ENCODE measurements at regions not wholly inside any gene's neighbourhood (a gene's known extent, or its start where the extent isn't known, plus 50 kb on each side); places are given as distances from the start of the nearest gene placed in this dataset.

- no peaks in the 10 kb centered on the region for H3K27me3 Mint-ChIP-seq
- H3K27ac Mint-ChIP-seq = peak overlapping the region; percentile 17
- ChIA-PET CTCF (interaction anchor here (0.7 to 1.4 kb wide), 2 partner anchors 96 to 236 kb away, joined by 3 read pairs; no protein-coding TSS in a partner anchor), POLR2A (interaction anchor here (0.5 kb wide), 1 partner anchor 36 kb away, joined by 3 read pairs; no protein-coding TSS in a partner anchor)
- H3K9me3 Mint-ChIP-seq = no peaks in the 10 kb centered on the region
- DNase-seq = no peak
- no peak overlapping the region for H3K4me3 Mint-ChIP-seq
- no peaks in the 10 kb centered on the region for H3K36me3 Mint-ChIP-seq (ENCODE audit: low read depth)
- peaks cover 52% of the 10 kb centered on the region for H3K4me1 Mint-ChIP-seq
Measured at GRCh38 chr20:43843965-43844660, 70.5 kb upstream of the TOX2 start.

- Mint-ChIP-seq H3K27ac (no peak overlapping the region), H3K4me1 (peaks cover 60% of the 10 kb centered on the region), H3K9me3 (no peaks in the 10 kb centered on the region), H3K4me3 (no peak overlapping the region), H3K27me3 (no peaks in the 10 kb centered on the region), H3K36me3 (ENCODE audit: low read depth) (no peaks in the 10 kb centered on the region)
- CTCF ChIA-PET = interaction anchor here (1.4 to 1.7 kb wide), 2 partner anchors 47 to 93 kb away, joined by 5 to 8 read pairs; no protein-coding TSS in a partner anchor
- DNase-seq = no peak
- POLR2A ChIA-PET = interaction anchor here (0.5 to 0.9 kb wide), 2 partner anchors 35 to 92 kb away, joined by 3 read pairs; no protein-coding TSS in a partner anchor
Measured at GRCh38 chr20:43843096-43843964, 71.3 kb upstream of the TOX2 start.

GRCh38 chr20:43842126-43843020 lies 72.3 kb upstream of the TOX2 start:
- no peak for DNase-seq
- Mint-ChIP-seq H3K4me1 (peaks cover 70% of the 10 kb centered on the region), H3K27ac (no peak overlapping the region), H3K4me3 (no peak overlapping the region), H3K9me3 (no peaks in the 10 kb centered on the region), H3K27me3 (no peaks in the 10 kb centered on the region), H3K36me3 (ENCODE audit: low read depth) (no peaks in the 10 kb centered on the region)
- POLR2A ChIA-PET = interaction anchor here (0.9 kb wide), 1 partner anchor 91 kb away, joined by 3 read pairs; no protein-coding TSS in a partner anchor
- CTCF ChIA-PET = interaction anchor here (1.4 to 1.7 kb wide), 2 partner anchors 48 to 92 kb away, joined by 5 to 8 read pairs; no protein-coding TSS in a partner anchor

- Mint-ChIP-seq H3K9me3 (no peaks in the 10 kb centered on the region), H3K4me1 (peaks cover 62% of the 10 kb centered on the region)
- POLR2A ChIA-PET = interaction anchor here (1.2 to 1.4 kb wide), 2 partner anchors 88 to 90 kb away, joined by 3 to 4 read pairs; no protein-coding TSS in a partner anchor
Measured at GRCh38 chr20:43840382-43841070, 74.1 kb upstream of the TOX2 start.

GRCh38 chr20:43839793-43840199 lies 74.9 kb upstream of the TOX2 start:
- CTCF ChIA-PET = interaction anchor here (1.0 to 3.5 kb wide), 8 partner anchors 10 to 241 kb away, joined by 3 to 15 read pairs (median 3); no protein-coding TSS in a partner anchor
- no peak for DNase-seq
- Mint-ChIP-seq H3K9me3 (no peaks in the 10 kb centered on the region), H3K27me3 (no peaks in the 10 kb centered on the region), H3K27ac (peak overlapping the region; percentile 71), H3K4me3 (no peak overlapping the region), H3K4me1 (peaks cover 55% of the 10 kb centered on the region), H3K36me3 (ENCODE audit: low read depth) (no peaks in the 10 kb centered on the region)
- POLR2A ChIA-PET = interaction anchor here (1.2 to 1.4 kb wide), 2 partner anchors 87 to 89 kb away, joined by 3 to 4 read pairs; no protein-coding TSS in a partner anchor

More at GRCh38 chr20:43840382-43841070, 74.1 kb upstream of the TOX2 start:
- H3K4me3 Mint-ChIP-seq = no peak overlapping the region
- DNase-seq = peak; percentile 48
- H3K27me3 Mint-ChIP-seq = no peaks in the 10 kb centered on the region
- CTCF ChIA-PET = interaction anchor here (1.0 to 3.5 kb wide), 8 partner anchors 11 to 240 kb away, joined by 3 to 15 read pairs (median 3); no protein-coding TSS in a partner anchor
- peak overlapping the region; percentile 3 for H3K27ac Mint-ChIP-seq
- no peaks in the 10 kb centered on the region for H3K36me3 Mint-ChIP-seq (ENCODE audit: low read depth)

- no peak for DNase-seq
- no peak overlapping the region for H3K4me3 Mint-ChIP-seq
- POLR2A ChIA-PET = no interaction called here
- no peaks in the 10 kb centered on the region for H3K27me3 Mint-ChIP-seq
- peaks cover 44% of the 10 kb centered on the region for H3K4me1 Mint-ChIP-seq
- H3K9me3 Mint-ChIP-seq = no peaks in the 10 kb centered on the region
- CTCF ChIA-PET = interaction anchor here (3.5 kb wide), 1 partner anchor 88 kb away, joined by 15 read pairs; no protein-coding TSS in a partner anchor
- H3K27ac Mint-ChIP-seq = no peak overlapping the region
- H3K36me3 Mint-ChIP-seq (ENCODE audit: low read depth) = no peaks in the 10 kb centered on the region
Measured at GRCh38 chr20:43838703-43839060, 76.0 kb upstream of the TOX2 start.

- no peak overlapping the region for H3K4me3 Mint-ChIP-seq
- no peaks in the 10 kb centered on the region for H3K9me3 Mint-ChIP-seq
- DNase-seq = no peak
- ChIA-PET CTCF (interaction anchor here (3.5 kb wide), 1 partner anchor 88 kb away, joined by 15 read pairs; no protein-coding TSS in a partner anchor), POLR2A (no interaction called here)
- H3K27me3 Mint-ChIP-seq = no peaks in the 10 kb centered on the region
- no peaks in the 10 kb centered on the region for H3K36me3 Mint-ChIP-seq (ENCODE audit: low read depth)
- peaks cover 39% of the 10 kb centered on the region for H3K4me1 Mint-ChIP-seq
- H3K27ac Mint-ChIP-seq = no peak overlapping the region
Measured at GRCh38 chr20:43837856-43838702, 76.6 kb upstream of the TOX2 start.

GRCh38 chr20:43836790-43837189 lies 77.9 kb upstream of the TOX2 start:
- H3K27ac Mint-ChIP-seq = no peak overlapping the region
- ChIA-PET CTCF (interaction anchor here (0.9 kb wide), 1 partner anchor 12 kb away, joined by 3 read pairs; no protein-coding TSS in a partner anchor), POLR2A (no interaction called here)
- H3K36me3 Mint-ChIP-seq (ENCODE audit: low read depth) = no peaks in the 10 kb centered on the region
- peaks cover 39% of the 10 kb centered on the region for H3K4me1 Mint-ChIP-seq
- H3K4me3 Mint-ChIP-seq = no peak overlapping the region
- no peaks in the 10 kb centered on the region for H3K27me3 Mint-ChIP-seq
- peaks cover 3% of the 10 kb centered on the region for H3K9me3 Mint-ChIP-seq
- DNase-seq = no peak

GRCh38 chr20:43835944-43836508 lies 78.6 kb upstream of the TOX2 start:
- POLR2A ChIA-PET = no interaction called here
- Mint-ChIP-seq H3K27me3 (no peaks in the 10 kb centered on the region), H3K36me3 (ENCODE audit: low read depth) (no peaks in the 10 kb centered on the region), H3K4me1 (peaks cover 35% of the 10 kb centered on the region), H3K9me3 (peaks cover 3% of the 10 kb centered on the region), H3K27ac (no peak overlapping the region), H3K4me3 (no peak overlapping the region)
- DNase-seq = no peak
- CTCF ChIA-PET = no interaction called here

GRCh38 chr20:43833511-43834395 lies 80.9 kb upstream of the TOX2 start:
- CTCF ChIA-PET = interaction anchor here (0.8 to 1.6 kb wide), 3 partner anchors 12 to 163 kb away, joined by 3 read pairs; no protein-coding TSS in a partner anchor
- POLR2A ChIA-PET = no interaction called here
- no peak for DNase-seq

More at GRCh38 chr20:43833511-43834395, 80.9 kb upstream of the TOX2 start:
- H3K36me3 Mint-ChIP-seq (ENCODE audit: low read depth) = no peaks in the 10 kb centered on the region
- H3K4me1 Mint-ChIP-seq = peaks cover 15% of the 10 kb centered on the region
- peaks cover 7% of the 10 kb centered on the region for H3K9me3 Mint-ChIP-seq
- H3K27me3 Mint-ChIP-seq = no peaks in the 10 kb centered on the region
- no peak overlapping the region for H3K27ac Mint-ChIP-seq
- H3K4me3 Mint-ChIP-seq = no peak overlapping the region
